Stomach (tissue), 4 donors: ENCODE measurements at regions not wholly inside any gene's neighbourhood (a gene's known extent, or its start where the extent isn't known, plus 50 kb on each side); places are given as distances from the start of the nearest gene placed in this dataset.

ENCODE experiments used
- CTCF ChIP-seq, 7 experiments: fragments of 450-650 bp in 4 of 7; fragments of 200-600 bp in 3 of 7; sonication (generic) in 3 of 7; IDR thresholded peaks; one replicate each; pipeline ENCODE4 v1.5.1; 2016 to 2019; ENCODE audit warnings: antibody characterized with exemption in 7 of 7, control low read depth in 2 of 7, mild to moderate bottlenecking in 1 of 7
- POLR2A ChIP-seq, 4 donors: fragments of 450-650 bp; IDR thresholded peaks; one replicate each; pipeline ENCODE4 v1.6.1; 2016; ENCODE audit warnings: antibody characterized with exemption in 4 of 4, control low read depth in 2 of 4, mild to moderate bottlenecking in 1 of 4, moderate library complexity in 1 of 4

GRCh38 chr3:190710723-190711122, 151.8 kb downstream of the GMNC start:
- no peak for TF ChIP-seq CTCF (IDR thresholded peaks at IDR 0.05)
- no peak for TF ChIP-seq POLR2A (IDR thresholded peaks at IDR 0.05)
